ENCODE measurements at regions not wholly inside any gene's neighbourhood (a gene's known extent, or its start where the extent isn't known, plus 50 kb on each side); places are given as distances from the start of the nearest gene placed in this dataset.

DNA sequence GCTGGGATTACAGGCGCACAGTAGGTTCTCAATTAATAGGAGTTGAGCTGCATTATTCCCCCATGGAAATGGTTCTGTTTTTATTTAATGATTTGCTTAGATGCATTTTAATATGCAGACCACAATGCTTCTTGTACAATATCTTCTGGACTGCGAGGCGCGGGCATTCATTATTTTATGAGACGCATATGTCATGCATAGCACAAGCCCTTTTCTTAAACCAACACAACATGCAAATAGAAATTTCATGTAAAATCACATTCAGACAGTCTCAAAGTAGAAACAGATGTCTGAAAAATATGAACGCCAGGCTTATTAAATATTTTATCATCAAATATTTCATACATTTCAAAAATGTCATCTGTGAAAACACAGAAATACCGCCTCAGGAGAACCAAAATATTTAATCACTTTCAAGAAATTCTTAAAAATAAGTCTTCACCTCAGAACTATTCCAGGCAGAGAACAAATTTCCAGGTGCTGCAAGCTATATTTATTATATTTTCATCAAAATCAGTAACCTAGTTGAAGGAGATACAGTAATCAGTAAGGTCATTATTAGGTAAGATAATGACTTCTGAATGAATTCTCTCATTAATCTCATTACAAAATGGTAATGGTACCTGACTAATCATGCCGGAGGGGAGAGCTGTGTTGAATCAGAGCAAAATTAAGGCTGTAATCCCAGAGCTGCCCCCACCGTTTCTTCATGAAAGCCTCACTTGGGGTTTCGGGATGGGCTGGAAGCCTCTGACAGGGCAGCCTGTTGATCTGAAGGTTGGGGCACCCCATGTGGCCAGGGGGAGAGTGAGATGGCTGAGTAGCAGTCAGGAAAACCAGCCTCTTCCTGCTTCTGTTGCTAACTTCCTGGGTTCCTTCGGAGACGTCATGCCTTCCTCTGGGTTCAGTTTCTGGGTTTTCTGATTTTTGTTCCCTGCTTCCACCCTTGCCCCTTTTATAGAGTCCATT lies 133.9 kb upstream of the ZNF618 start:
- DNase-seq: no peak

DNA sequence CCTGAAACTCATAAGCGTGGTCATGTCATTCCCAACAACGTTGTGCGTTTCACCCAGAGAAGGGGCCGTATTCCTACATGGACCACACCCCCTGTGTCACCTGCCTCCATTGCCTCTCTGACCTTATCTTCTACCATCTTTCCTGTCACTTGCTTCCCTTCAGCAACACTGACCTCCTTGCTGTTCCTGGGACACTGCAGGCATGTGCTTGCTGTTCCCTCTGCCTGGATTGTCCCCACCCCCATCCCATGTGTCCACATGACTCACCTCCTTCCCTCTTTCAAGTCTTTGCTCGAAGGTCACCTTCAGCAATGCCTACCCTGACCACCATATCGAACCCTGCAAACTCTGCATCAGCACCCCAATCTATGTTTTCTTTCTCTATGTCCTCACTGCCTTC lies 133.2 kb upstream of the ZNF618 start:
- DNase-seq: no peak

- no peak for DNase-seq
Measured at GRCh38 chr9:113746486-113746885, 129.6 kb upstream of the ZNF618 start.

GRCh38 chr9:113748135-113748534 lies 128.0 kb upstream of the ZNF618 start:
- DNase-seq: no peak

- no peak for DNase-seq
Measured at GRCh38 chr9:113753398-113754119, 122.5 kb upstream of the ZNF618 start.

- DNase-seq: no peak
Measured at GRCh38 chr9:113754739-113755138, 121.4 kb upstream of the ZNF618 start.

DNA sequence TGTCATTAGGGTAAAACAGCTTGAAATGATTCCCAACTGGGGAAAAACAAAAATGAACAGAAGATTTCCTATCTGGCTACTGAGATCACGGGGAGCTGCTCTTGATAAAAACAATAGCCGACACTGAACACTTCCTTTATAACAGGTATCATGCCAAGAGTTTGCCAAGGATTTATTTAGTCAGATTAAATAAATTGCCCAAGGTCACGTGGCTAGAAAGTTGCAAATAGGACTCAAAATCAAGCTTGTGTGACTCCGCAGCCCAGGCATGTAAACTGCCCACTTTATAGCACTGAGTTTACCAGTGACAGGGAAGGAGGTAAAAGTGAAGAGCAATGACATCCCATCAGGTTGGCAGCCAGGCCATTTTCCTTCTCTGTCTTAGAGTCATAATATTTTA lies 120.7 kb upstream of the ZNF618 start:
- no peak for DNase-seq

DNA sequence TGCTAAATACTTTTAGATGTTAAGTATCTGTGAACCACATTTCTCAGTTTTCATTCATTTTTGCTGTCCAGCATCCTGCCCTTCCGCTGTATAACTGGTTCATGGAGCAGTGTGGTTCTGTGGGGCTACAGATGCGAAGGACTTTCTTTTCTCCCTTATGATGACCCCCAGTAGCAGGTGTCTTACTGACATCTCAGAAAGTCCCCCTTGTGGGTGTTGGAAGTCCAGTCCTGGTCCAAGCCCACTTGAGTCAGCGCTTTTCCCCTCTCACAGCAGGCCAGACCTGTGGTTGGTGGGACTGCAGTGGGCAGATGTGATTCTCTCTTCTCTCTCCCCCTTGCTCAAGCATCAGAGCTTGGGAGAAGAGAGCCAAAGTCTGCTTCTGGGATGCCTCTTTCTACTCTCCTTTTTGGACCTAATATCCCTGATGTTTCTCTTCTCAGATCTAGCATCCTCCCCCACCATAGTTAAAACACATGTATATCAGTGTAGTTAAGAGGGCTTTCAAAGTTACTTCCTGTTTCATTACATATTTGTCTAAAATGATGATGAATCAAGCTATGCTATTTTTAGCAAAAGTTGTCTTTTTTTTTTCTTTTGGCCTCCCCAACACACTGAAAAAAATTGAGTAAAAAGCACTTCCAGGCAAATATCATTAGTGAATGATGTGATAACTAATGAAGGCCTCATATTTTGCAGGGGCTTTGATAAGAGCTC lies 119.5 kb upstream of the ZNF618 start:
- no peak for DNase-seq

GRCh38 chr9:113763429-113763828 lies 112.7 kb upstream of the ZNF618 start:
- DNase-seq: no peak

DNA sequence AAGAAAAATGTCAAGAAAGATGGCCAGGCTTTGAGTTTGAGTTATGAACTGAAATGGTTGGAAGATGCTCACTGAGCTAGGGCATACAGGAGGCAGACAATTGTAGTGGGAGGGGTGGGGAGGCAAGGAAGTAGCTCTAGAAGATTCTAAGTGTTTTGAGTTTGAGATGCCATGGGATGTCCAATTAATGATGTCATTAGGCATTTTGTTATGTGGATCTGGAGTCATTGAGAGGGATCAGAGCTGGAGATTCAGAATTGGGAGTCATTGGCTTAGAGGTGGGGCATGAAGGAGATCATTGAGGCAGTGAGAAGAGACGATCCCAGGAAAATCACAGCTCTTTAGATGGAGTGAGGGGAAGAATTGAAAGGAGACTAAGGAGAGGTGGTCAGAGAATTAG lies 111.5 kb upstream of the ZNF618 start:
- no peak for DNase-seq

GRCh38 chr9:113769412-113769811 lies 106.7 kb upstream of the ZNF618 start:
- DNase-seq: no peak

DNA sequence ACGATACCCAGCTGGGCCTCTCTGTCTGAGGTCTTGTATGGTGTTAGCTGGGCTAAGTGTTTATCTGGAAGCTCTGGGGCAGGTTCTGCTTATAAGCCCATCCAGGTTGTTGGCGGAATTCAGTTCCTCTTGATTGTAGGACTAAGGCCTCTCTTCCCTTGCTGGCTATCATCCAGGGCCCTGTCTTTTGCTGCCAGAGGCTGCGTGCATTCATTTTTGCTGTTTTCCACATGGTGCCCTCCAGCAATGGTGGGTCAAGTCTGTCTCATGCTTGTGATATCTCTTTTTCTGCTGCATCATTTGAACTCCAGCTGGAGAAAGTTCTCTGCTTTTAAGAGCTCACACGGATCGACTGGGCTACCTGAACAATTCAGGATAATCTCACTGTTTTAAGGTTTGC lies 105.7 kb upstream of the ZNF618 start:
- no peak for DNase-seq

- no peak for DNase-seq
Measured at GRCh38 chr9:113771199-113771598, 104.9 kb upstream of the ZNF618 start.

GRCh38 chr9:113772121-113772810 lies 103.8 kb upstream of the ZNF618 start:
- no peak for DNase-seq

GRCh38 chr9:113774963-113775362 lies 101.1 kb upstream of the ZNF618 start:
- DNase-seq: no peak

DNA sequence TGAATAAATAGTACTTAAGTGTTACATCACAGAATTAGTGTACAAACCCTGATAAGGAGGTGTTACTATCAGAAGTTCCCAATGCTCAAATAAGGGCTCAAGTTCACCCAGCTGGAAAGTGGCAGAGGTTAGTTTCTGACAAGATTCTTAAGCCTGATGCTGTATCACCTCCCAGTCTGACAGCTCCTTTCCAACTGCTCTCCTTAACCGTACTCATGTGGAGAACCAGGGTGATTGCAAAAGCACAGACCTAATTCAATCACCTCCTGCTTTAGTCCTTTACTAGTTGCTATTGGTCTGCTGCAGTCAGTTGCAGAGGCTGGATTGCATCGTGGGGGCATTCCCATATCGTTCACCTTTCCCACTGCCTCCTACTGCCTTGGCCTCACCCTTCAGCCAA lies 100.4 kb upstream of the ZNF618 start:
- DNase-seq: no peak

DNA sequence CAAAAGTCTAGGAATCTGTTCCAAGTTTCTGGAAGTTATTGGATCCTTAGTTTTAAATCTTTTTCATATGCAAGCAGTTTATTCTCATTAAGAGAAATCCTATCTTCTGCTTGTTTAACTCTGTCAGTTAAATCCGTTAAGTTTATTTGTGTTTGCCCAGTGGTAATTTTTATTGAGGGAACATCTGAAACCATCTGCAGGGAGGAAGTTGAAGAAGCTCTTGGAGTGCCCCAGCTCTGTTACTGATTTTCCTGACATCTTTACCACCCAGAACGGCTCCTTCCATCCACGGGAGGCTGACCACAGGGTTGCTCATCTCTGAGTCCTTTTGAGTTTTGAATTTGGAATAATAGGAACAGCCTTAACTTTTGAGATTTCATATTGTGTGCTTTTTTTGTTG lies 99.9 kb upstream of the ZNF618 start:
- DNase-seq: no peak

DNA sequence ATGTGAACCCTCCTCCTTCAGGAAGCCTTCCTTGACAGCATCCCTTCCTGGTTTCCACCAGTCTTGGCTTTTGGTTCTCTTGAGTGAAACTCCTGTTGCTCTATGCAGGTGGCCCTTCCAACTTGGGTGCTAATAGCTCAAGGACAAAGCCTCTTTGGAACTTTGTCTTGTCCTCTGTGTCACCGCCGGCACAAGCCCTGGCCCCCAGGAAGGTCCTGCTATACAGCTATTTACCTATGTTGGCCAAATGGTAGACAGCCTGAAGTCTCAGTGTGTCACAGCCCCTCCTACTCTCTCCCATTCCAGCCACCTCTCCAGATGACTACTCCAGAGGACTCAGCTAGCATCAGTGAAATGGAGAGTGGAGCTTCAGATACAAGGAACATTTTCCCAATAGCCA lies 94.7 kb upstream of the ZNF618 start:
- DNase-seq: no peak

GRCh38 chr9:113781896-113782295 lies 94.2 kb upstream of the ZNF618 start:
- no peak for DNase-seq

- DNase-seq: no peak
Measured at GRCh38 chr9:113783475-113783874, 92.6 kb upstream of the ZNF618 start.

GRCh38 chr9:113785334-113785733 lies 90.8 kb upstream of the ZNF618 start:
- no peak for DNase-seq

DNA sequence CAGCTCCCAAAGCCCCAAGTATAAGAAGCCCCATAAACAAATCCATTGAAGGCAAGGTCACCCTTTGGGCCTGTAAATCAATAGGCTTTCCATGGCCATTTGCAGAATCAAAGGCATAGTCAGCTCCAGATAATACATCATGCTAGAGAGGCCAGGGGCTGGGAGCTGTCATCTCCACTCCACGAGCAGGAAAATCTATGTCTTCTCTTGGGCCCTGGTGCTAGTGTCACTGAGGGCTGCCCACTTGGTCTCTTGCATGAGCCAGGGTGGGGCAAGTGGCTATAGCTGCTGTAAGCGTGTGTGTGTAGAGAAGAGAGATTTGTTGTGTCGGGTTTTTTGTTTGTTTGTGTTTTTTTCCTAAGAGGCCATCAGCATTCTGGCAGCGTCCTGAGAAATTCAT lies 90.0 kb upstream of the ZNF618 start:
- DNase-seq: no peak

DNA sequence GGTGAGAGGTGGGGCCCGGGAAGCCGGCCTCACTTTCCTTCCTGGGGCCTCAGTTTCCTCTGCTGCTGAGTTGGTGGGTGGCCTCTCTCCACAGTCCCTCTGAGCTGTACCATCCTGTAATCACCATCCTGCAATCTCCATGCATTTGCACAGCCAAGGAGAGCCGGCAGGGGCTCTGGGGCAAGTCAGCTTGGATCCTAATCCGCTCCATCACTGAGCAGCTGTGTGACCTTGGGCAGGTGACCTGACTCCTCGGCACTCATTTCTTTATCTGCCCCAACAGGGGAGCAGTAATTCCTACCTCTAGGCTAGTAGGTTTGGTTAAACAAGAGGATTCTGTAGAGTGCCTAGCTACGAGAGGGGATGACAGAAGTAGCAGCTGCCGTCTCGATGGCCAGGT lies 88.2 kb upstream of the ZNF618 start:
- DNase-seq: no peak
